GM18858 (cell line): ENCODE measurements at regions not wholly inside any gene's neighbourhood (a gene's known extent, or its start where the extent isn't known, plus 50 kb on each side); places are given as distances from the start of the nearest gene placed in this dataset.
"Not testable (repeated sequence)": the region's sequence is repeated elsewhere in the genome, so short reads cannot be mapped to it uniquely, and the experiment has no call there.

Experiments used
- ATAC-seq: cut with Tn5 transposase; IDR thresholded peaks from one replicate; pipeline ENCODE4 v1.9.1; 2021; ENCODE audit not compliant: unreplicated experiment

DNA sequence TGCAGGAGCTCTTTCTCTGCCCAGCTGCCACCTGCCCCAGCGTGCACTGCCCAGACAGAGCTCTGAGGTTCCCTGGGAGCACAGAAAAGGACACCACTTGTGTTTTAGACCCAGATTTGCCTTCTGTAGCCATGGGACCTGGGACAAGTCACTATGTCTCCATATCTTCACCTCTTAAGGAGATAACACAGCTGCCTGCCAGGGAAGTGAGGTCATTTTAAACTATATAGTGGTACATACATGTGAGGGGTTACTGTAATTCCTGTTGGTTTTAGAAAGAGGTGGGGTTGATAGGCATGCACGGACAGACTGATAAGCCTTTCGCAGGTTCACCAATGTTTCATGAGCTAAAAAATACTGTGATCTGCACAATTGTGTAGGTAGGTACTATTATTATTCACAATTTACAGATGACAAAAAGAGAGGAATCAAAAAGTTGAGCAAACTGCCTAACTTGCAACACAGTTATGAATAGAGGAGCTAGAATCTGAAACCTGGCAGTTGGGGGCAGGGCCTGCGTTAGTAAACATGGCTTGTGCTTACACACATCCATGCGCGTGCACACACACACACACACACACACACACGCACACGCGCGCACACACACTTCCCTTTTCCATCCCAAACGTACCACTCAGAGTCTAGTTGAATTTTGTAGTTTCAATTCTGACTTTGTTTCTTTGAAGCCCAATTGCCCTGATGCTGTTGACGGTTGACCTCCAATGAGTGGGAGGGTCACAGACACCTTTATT, 193.6 kb downstream of the FAM43A start:
- no peak for ATAC-seq

DNA sequence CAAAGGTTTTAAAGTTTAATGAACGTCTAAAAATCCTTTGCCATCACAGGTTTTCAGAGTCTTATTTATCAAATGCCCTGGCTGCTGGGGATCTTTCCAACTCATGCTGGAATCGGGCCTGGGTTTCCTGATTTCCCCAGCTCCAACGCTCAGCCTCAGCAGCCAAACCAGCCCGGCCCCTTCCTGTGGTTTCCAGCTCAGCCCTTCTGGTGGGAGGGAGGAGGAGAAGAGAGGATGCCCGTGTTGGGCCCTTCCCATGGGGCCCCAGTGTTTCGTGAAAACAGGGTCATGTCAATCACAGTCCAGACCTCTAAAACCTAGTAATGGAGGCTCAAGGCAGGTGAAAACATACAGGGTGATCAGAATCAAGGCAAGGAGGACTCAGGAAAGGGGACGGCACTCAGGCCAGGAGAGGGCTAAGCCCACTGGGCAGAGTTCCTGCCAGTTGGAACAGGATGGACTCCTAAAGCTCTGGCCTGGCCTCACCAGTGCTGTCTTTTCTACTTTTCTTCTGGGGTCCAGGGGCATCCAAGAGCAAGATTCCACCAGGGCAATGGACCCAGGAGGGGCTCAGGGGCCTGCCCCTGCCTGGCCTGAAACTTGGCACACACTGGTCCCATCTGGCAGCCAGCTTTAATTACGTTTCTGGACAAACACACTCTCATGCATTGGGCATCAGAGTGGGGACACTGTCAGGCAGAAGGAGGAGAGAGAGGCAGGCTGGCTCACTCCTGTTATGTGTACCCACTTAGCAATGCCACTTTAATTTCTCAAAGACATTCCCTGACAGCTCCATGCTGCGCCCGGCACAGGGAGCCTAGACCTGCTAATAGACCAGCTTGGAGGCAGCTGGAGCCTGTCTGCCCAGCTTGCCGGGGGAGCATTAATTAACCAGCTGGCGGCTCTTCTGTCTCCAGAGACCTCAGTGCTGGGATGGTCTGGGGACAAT, 194.6 kb downstream of the FAM43A start:
- ATAC-seq = no peak

DNA sequence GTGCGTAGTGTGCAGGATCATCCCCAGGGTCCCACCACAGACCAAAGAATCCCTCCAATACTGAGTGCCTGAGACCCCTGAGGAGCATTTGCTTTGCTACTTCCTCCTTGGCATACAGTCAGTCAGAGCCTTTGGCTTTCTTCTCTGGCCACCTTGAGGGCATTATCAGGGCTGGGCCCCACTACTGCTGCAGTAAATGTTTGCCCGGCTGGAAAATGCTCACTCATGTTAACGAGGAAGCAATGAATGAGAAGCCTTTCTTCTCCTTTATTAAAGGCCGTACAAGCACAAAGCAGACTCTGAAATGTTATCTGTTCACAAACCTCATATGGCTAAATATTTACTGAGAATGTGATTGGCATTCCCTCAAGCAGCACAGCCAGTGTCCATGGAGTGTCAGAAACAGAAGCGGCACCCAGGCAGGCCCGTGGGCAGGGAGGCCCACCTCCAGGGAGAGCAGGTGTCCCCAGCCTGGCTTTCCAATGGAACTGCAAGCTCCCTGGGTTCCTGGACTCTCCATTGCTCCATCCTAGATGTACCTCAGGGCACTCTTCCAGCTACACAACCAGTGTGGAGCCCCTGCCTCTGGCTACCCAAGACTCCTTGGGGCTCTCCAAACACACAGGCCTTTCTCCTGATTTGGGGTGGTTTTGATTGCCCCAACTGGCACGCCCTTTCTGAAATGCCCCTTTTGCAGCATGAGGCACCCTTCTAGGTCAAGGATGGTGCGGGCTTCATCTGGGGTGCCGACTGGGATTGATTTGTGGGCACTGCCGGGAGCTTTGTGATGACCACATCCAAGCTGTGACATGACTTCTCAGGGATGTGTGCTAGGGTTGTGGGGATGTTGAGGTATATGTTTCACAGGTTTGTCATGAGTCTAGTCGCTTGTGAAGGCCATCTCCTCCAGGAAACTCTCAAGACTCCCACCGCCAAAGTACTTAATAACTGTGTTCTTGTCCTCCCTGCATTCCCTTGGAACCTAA, 195.6 kb downstream of the FAM43A start:
- ATAC-seq = no peak

DNA sequence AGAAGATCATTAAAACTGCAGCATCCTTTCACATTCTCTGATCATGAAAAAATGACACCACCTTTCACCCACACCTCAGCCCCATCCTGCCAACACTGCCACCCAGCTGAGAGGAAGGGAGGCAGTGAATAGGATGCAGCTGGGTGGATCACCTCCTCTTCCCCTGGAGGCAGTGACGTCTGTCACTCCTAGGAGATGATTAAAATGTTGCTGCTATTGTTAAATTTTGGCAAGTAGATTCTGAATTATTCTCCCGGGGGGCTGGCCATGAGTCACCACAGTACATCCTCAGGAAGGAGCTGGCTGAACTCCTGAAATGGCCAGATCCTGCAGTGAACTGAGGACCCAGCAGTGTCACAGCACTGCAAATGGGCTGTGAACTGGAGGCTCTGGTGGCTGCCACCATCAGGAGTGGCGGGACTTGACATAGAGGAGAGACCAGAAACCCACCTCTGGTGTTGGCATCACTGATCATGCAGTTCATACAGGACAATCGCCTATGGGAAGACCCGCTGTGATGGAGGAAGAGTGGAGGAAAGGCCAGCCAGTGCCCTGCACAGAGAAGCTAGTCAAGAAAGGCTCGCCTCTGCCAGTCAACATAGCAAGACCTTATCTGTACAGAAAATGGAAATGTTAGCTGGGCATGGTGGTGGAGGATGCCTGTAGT, 199.1 kb downstream of the FAM43A start:
- ATAC-seq = no peak

DNA sequence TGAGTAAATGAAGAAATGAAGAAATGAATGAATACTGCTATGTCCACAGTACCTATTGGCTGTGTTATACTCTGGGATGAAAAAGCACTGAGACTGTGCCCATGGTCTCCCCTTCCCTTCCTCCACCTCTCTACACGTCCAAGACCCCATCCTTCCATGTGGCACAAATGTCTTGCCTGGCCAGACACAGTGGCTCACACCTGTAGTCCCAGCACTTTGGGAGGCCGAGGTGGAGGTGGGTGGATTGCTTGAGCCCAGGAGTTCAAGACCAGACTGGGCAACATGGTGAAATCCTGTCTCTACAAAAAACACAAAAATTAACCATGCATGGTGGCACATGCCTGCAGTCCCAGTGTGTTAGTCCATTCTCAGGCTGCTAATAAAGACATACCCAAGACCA, 200.1 kb downstream of the FAM43A start:
- ATAC-seq = no peak

DNA sequence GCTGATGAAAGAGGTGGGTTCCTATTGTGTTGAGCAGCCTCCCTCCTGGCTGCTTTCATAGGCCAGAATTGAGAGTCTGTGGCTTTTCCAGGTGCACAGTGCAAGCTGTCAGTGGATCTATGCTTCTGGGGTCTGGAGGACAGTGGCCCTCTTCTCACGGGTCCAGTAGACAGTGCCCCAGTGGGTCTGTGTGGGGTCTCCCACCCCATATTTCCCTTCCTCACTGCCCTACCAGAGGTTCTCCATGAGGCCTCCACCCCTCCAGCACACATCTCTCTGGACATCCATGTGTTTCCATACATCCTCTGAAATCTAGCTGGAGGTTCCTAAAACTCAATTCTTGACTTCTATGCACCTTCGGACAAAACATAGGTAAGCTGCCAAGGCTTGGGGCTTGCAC, 201.2 kb downstream of the FAM43A start:
- no peak for ATAC-seq

DNA sequence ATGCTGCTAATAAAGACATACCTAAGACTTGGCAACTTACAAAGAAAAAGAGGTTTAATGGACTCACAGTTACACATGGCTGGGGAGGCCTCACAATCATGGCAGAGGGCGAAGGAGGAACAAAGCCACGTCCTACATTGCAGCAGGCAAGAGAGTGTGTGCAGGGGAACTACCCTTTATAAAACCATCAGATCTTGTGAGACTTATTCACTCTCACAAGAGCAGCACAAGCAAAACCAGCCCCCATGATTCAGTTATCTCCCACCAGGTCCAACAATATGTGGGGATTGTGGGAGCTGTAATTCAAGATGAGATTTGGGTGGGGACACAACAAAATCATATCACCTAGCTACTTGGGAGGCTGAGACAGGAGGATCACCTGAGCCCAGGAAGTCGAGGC, 202.4 kb downstream of the FAM43A start:
- not testable (repeated sequence) for ATAC-seq

DNA sequence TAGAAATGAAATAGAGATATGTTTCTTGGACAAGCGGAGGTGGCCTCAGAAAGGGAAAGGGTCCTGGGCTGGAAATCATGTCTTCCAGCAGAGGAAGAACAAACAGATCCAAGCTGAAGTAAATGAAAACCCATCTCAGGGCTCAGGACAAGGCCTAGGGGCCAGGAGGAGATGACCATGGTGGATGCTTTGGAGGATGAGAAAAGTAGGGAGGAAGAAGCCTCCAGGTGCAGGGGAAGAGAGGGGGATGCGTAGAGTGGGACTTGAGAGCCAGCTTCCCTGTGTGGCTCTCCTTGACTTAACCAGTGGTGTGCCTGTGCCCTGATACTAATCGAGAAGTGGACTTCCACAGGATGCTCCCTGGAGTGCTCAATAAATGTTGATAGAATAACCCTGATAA, 203.2 kb downstream of the FAM43A start:
- no peak for ATAC-seq

DNA sequence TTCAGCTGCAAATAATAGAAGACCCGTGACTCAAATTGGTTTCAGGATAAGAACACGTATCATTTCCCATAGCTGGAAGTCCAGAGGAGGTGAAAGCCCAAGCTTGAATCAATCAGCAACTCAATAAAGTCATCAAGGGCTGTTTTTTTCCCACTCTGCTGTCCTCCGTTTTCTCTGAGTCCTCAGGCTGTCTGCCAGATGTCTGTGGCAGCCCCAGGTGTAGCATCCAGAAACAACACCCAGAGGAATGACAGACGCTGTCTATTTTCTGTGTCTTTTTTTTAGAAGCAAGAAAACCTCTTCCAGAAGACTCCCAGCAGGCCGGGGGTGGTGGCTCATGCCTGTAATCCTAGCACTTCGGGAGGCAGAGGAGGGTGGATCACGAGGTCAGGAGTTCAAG, 204.4 kb downstream of the FAM43A start:
- ATAC-seq = no peak

DNA sequence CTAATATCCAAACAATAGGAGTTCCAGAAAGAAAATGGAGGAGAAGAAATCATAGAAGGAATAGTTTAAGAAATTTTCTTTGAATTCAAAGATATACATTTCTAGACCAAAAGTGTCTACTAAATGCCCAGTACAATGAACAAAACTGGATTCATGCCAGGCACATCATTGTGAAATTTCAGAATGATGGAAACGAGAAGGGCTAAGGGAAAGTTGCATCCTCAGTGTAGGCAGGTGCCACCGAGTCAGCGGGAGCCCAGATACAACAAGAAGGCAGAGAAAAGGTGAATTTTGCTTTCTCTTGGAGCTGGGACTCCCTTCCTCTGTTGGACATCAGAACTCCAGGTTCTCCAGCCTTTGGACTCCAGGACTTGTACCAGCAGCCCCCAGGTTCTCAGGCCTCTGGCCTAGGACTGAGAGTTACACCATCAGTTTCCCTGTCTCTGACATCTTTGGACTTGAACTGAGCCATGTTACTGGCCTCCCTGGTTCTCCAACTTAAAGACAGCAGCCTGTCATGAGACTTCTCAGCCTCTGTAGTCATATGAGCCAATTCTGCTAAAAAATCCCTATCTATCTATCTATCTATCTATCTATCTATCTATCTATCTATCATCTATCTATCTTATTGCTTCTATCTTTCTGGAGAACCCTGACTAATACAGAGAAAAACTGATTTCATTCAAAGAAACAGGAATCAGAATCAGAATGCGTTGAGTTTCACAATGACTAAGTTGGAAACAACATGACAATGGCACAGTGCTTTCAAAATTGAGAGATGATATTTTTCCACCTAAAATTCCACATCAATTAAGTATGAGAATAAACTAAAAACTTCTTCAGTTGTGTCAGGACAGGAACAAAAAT, 207.7 kb downstream of the FAM43A start:
- no peak for ATAC-seq

DNA sequence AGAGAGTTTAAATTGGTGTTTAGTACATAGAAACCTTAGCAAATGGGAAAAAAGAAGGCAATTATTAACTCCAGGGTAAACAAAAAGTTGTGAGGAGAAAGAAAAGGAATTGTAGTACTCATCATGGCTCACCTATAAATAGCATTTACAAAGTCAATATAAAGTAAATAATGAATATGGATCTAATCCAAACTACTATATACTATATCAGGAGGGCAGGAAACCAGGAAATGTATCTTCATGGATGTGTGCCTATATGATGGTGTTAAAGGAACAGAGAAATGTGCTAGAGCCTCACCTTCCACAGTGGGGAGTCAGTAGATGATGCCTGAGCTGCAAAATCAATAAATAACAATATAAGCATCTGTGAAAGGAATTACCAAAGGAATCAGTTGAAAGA, 208.9 kb downstream of the FAM43A start:
- no peak for ATAC-seq

DNA sequence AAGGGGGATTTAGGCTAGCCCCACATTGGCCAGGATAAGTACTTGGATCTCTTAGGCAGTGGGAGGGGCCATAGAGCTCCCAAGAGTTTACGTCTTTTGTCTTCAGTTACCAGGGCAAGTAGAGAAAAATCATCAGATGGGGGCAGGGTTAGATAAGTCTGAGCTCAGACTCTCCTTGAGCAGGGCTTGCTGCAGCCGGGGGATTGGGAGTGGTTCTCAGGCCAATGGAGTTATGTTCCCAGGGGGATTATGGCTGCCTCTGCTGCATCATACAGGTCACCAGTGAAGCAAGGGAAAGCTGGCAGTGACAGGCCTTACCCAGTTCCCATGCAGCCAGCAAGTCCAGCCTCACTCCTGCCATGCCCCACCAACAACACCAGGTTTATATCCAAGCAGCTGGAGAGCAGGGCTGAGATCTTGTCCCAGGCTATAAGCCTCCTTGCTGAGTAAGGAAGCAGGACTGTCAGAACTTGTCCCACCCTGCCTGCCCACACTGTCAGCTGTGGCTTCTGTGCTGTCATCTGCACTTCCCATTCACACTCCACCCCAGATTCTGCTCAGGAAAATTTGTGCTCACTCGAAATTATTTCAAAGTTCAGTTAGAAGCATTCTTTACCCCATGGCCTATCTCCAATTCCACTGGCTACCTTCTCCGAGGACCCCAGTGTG, 215.3 kb downstream of the FAM43A start:
- no peak for ATAC-seq

DNA sequence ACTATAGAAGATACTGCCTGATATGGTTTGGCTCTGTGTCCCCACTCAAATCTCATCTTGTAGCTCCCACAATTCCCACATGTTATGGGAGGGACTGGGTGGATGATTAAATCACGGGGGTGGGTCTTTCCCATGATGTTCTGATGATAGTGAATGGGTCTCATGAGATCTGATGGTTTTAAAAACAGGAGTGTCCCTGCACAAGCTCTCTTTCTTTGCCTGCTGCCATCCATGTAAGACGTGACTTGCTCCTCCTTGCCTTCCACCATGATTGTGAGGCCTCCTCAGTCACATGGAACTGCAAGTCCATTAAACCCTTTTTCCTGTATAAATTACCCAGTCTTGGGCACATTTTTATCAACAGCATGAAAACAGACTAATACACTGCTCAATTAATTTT, 217.8 kb downstream of the FAM43A start:
- ATAC-seq = not testable (repeated sequence)

DNA sequence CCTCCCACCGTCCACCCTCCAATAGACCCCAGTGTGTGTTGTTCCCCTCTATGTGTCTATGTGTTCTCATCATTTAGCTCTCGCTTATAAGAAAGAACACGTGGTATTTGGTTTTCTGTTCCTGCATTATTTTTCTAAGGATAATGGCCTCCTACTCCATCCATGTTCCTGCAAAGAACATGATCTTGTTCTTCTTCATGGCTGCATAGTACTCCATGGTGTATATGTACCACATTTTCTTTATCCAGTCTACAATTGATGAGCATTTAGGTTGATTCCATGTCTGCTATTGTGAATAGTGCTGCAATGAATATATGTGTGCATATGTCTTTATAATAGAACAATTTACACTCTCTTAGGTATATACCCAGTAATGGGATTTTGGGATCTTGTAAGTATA, 219.3 kb downstream of the FAM43A start:
- not testable (repeated sequence) for ATAC-seq

DNA sequence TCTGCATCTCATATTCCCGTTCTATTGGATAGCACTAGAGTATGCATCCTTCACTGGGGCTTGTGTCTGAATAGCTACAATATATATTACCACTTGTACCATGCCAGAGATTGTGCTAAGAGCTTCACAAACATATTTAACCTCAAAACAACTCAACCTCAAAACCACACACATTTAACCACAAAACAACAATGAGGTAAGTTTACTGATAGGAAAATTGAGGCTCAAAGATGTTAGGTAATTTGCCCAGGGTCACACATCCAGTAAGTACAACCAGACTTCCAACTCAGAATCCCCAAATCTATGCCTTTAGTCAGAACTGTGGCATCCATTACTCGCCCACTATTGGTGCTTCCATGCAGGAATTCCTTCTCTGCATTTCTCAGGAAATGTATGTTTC, 220.0 kb downstream of the FAM43A start:
- ATAC-seq = no peak

DNA sequence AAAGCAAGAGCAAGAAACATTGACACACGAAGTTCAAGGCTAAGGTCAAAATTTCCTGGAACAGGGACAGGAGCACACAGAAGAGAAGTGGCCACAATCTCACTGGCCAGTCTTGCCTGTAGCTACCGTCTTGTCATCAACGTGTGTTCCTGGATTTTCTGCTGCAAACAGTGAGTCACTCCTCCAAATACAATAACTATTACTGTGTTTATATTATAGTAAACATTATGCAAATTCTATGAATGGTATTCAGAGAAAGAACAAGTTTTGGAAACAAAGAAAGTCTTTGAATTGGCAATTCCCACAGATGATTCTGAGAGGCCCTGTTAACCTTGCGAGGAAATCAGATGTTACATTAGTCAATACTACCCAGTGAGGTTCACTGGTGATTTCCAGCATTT, 220.5 kb downstream of the FAM43A start:
- no peak for ATAC-seq

DNA sequence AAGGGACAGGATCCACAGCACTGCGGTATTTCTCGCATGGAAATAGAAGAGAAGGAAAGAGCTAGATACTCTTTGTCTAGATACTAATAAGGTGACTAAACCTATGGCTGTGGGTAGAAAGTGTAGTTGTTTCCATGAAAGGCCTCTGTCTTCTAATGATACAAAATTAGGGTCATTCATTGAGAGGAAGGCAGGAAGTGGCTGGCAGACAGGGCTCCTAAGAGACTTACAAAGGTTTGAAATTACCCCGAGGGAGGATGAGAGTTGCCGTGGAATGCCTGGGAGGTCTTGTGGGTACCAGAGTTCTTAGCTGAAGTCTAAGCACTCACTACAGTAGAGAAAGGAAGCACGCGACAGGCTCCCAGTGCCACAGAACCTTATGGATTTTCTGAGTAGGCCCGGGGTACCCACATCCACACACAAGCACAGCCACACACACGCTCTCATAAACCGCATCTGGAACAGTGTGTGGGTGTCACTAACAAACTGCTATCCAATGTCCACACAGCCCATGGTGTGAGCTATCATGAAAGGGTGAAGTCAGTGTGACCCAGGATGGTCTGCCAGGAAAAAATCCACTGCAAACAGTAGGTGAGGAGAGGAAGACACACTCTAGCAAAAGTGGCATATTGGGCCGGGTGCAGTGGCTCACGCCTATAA, 221.4 kb downstream of the FAM43A start:
- no peak for ATAC-seq

DNA sequence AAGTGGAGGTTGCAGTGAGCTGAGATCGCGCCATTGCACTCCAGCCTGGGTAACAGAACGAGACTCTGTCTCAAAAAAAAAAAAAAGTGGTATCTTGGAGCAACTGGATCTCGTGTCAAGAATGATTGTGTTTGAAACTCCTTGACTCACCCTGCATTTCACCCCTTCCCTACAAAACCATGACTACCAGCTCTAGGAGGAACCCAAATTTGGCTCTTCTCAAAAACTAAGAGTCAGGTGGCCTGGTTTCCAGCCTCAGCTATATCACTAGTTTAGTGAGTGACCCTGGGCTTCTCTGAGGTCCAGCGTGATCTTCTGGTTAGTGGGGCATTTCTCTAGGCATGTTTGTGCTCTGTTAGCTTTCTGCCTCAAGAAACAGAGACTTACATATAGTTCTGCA, 222.1 kb downstream of the FAM43A start:
- no peak for ATAC-seq
